ENCODE measurements at regions not wholly inside any gene's neighbourhood (a gene's known extent, or its start where the extent isn't known, plus 50 kb on each side); places are given as distances from the start of the nearest gene placed in this dataset.

- TF ChIP-seq ZNF8 (CRISPR knock-in tag; IDR thresholded peaks at IDR 0.05), result no peak
- TF ChIP-seq ZFP30 (CRISPR knock-in tag; IDR thresholded peaks at IDR 0.05), result no peak
- TF ChIP-seq CSDC2 (CRISPR knock-in tag; IDR thresholded peaks at IDR 0.05), result no peak
- no peak for TF ChIP-seq CREB5 (CRISPR knock-in tag; IDR thresholded peaks at IDR 0.05; ENCODE audit: low read depth)
- no peak for TF ChIP-seq ZFP3 (CRISPR knock-in tag; IDR thresholded peaks at IDR 0.05)
- no peak for TF ChIP-seq ISL1 (CRISPR knock-in tag; IDR thresholded peaks at IDR 0.05)
- no peak for TF ChIP-seq PATZ1 (CRISPR knock-in tag; IDR thresholded peaks at IDR 0.05; ENCODE audit: borderline replicate concordance)
- TF ChIP-seq, protein P1, sequence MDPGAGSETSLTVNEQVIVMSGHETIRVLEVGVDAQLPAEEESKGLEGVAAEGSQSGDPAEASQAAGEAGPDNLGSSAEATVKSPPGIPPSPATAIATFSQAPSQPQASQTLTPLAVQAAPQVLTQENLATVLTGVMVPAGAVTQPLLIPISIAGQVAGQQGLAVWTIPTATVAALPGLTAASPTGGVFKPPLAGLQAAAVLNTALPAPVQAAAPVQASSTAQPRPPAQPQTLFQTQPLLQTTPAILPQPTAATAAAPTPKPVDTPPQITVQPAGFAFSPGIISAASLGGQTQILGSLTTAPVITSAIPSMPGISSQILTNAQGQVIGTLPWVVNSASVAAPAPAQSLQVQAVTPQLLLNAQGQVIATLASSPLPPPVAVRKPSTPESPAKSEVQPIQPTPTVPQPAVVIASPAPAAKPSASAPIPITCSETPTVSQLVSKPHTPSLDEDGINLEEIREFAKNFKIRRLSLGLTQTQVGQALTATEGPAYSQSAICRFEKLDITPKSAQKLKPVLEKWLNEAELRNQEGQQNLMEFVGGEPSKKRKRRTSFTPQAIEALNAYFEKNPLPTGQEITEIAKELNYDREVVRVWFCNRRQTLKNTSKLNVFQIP (CRISPR knock-in tag; IDR thresholded peaks at IDR 0.05; ENCODE audit: borderline replicate concordance, low read depth), result no peak
- TF ChIP-seq TOX (CRISPR knock-in tag; IDR thresholded peaks at IDR 0.05; ENCODE audit: borderline replicate concordance), result no peak
- no peak for TF ChIP-seq ESRRG (CRISPR knock-in tag; IDR thresholded peaks at IDR 0.05)
- no peak for TF ChIP-seq BACH2 (CRISPR knock-in tag; IDR thresholded peaks at IDR 0.05; ENCODE audit: borderline replicate concordance)
These were observed 158.3 kb upstream of the TAPT1 start for GRCh38 chr4:16384576-16384975.

Data from SK-N-SH treated with all-trans-retinoic acid at 6 μM for 48 hours (cell line).